OCI-LY1 (cell line): ENCODE measurements at regions not wholly inside any gene's neighbourhood (a gene's known extent, or its start where the extent isn't known, plus 50 kb on each side); places are given as distances from the start of the nearest gene placed in this dataset.

Experiments
- H2AFZ ChIP-seq: fragments of 200-600 bp; sonication (generic), shearing (Covaris generic); 2 replicates; pipeline ENCODE4 v1.6.0; 2014; ENCODE audit warnings: antibody characterized with exemption, mild to moderate bottlenecking, low read length
- H3F3A ChIP-seq: fragments of 200-600 bp; sonication (generic), shearing (Covaris generic); 2 replicates; pipeline ENCODE4 v1.6.0; 2014; ENCODE audit warnings: mild to moderate bottlenecking, antibody characterized with exemption, low read length, moderate library complexity; ENCODE audit not compliant: insufficient read depth
- H3K27ac ChIP-seq: fragments of 200-600 bp; sonication (generic); 2 replicates; pipeline ENCODE4 v1.5.1; 2014; ENCODE audit warnings: low read length, mixed run types, mild to moderate bottlenecking, low read depth; ENCODE audit not compliant: poor library complexity, severe bottlenecking
- H3K27me3 ChIP-seq: fragments of 200-600 bp; sonication (generic); 2 replicates; pipeline ENCODE4 v1.6.0; 2014; ENCODE audit warnings: antibody characterized with exemption, mild to moderate bottlenecking, low read length, moderate library complexity; ENCODE audit not compliant: insufficient read depth
- H3K36me3 ChIP-seq: fragments of 200-600 bp; sonication (generic); 2 replicates; pipeline ENCODE4 v1.6.1; 2014; ENCODE audit warnings: mild to moderate bottlenecking, antibody characterized with exemption, low read length, moderate library complexity, mixed read lengths; ENCODE audit not compliant: insufficient read depth
- H3K4me1 ChIP-seq: fragments of 200-600 bp; sonication (generic); 2 replicates; pipeline ENCODE4 v1.5.1; 2014; ENCODE audit warnings: mild to moderate bottlenecking, low read length, moderate library complexity; ENCODE audit not compliant: insufficient read depth, severe bottlenecking
- H3K4me2 ChIP-seq: fragments of 200-600 bp; sonication (generic), shearing (Covaris generic); 2 replicates; pipeline ENCODE4 v1.6.1; 2014; ENCODE audit warnings: low read length
- H3K4me3 ChIP-seq: fragments of 200-600 bp; sonication (generic); 2 replicates; pipeline ENCODE4 v1.5.1; 2014; ENCODE audit warnings: low read length, low read depth, mild to moderate bottlenecking, mixed read lengths; ENCODE audit not compliant: poor library complexity, severe bottlenecking
- H3K79me2 ChIP-seq: fragments of 200-600 bp; shearing (Covaris generic); 2 replicates; pipeline ENCODE4 v1.6.1; 2016; ENCODE audit warnings: mixed run types, low read length, mixed read lengths; ENCODE audit not compliant: insufficient read depth
- H3K9ac ChIP-seq: fragments of 200-600 bp; sonication (generic), shearing (Covaris generic); 2 replicates; pipeline ENCODE4 v1.6.1; 2014; ENCODE audit warnings: mild to moderate bottlenecking, low read length, mixed read lengths
- H3K9me2 ChIP-seq: fragments of 200-600 bp; sonication (generic), shearing (Covaris generic); 2 replicates; pipeline ENCODE4 v1.6.1; 2014; ENCODE audit warnings: low read depth, mild to moderate bottlenecking, low read length, mixed read lengths
- H3K9me3 ChIP-seq: fragments of 200-600 bp; shearing (Covaris generic); 2 replicates; pipeline ENCODE4 v1.6.1; 2014; ENCODE audit warnings: low read length, mixed read lengths
- H4K20me1 ChIP-seq: fragments of 200-600 bp; sonication (generic), shearing (Covaris generic); 2 replicates; pipeline ENCODE4 v1.6.0; 2016; ENCODE audit warnings: mild to moderate bottlenecking, low read length; ENCODE audit not compliant: insufficient read depth
- EZH2 ChIP-seq: fragments of 200-600 bp; sonication (generic), shearing (Covaris generic); IDR thresholded peaks from 2 replicates; pipeline ENCODE4 v1.8.0; 2017; ENCODE audit warnings: borderline replicate concordance, mixed run types, mild to moderate bottlenecking, antibody characterized with exemption, low read length, moderate library complexity, mixed read lengths
- TF ChIP-seq, protein P1 (sequence below): fragments of 200-600 bp; sonication (generic), shearing (Covaris generic); IDR thresholded peaks from 2 replicates; pipeline ENCODE4 v1.5.1; 2017; ENCODE audit warnings: mild to moderate bottlenecking, antibody characterized with exemption, low read length, moderate library complexity, mixed read lengths

DNA sequence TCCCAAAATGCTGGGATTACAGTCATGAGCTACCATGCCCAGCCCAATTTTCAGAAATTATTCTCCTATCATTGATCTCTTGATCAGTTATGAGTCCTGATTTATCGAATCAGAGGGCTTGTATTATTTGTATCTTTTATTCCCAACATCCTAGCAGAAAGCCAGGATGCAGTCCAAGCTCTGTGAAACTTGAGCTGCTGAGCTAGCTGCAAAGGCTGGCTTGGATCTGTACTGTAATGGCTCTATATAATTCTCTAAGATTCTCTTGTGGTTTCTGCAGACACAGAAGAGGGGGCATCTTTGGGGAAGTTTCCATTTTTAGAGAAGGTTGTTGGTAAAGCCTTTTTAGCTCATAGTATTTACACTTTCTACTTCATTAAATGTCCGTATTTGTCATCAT lies 227.1 kb downstream of the MAP2K4 start:
- Histone ChIP-seq H3K4me1 (no peaks in the 10 kb centered on the region), H4K20me1 (no peaks in the 10 kb centered on the region), H3K9me2 (no peaks in the 10 kb centered on the region), H3K4me3 (no peak overlapping the region), H3F3A (no peaks in the 10 kb centered on the region), H3K27me3 (no peaks in the 10 kb centered on the region), H3K4me2 (no peak overlapping the region), H3K79me2 (no peaks in the 10 kb centered on the region), H3K27ac (no peak overlapping the region), H2AFZ (no peak overlapping the region), H3K9me3 (no peaks in the 10 kb centered on the region), H3K9ac (no peak overlapping the region), H3K36me3 (no peaks in the 10 kb centered on the region)
- TF ChIP-seq, protein P1, sequence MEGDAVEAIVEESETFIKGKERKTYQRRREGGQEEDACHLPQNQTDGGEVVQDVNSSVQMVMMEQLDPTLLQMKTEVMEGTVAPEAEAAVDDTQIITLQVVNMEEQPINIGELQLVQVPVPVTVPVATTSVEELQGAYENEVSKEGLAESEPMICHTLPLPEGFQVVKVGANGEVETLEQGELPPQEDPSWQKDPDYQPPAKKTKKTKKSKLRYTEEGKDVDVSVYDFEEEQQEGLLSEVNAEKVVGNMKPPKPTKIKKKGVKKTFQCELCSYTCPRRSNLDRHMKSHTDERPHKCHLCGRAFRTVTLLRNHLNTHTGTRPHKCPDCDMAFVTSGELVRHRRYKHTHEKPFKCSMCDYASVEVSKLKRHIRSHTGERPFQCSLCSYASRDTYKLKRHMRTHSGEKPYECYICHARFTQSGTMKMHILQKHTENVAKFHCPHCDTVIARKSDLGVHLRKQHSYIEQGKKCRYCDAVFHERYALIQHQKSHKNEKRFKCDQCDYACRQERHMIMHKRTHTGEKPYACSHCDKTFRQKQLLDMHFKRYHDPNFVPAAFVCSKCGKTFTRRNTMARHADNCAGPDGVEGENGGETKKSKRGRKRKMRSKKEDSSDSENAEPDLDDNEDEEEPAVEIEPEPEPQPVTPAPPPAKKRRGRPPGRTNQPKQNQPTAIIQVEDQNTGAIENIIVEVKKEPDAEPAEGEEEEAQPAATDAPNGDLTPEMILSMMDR, result no peak
- TF ChIP-seq EZH2, result no peak

DNA sequence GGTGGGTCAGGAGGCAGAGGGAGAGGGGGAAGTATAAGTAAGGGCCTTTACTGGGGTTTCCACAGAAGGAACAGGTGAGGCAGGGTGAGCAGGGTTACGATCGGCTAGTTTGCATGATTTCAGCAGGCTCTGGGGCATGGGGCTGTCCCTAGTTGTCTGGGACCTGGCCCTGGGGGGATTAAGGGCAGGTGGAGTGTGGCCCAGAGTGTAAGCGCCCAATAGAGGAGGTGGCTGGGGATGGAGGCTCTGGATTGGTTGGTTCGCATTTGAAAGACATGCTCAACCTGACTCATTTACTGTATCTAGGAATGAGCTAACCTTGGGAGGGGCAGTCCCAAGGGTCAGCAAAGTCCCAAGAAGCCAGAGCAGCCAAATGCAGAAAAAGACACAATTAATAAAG lies 230.3 kb downstream of the MAP2K4 start:
- H2AFZ ChIP-seq, result no peak overlapping the region

DNA sequence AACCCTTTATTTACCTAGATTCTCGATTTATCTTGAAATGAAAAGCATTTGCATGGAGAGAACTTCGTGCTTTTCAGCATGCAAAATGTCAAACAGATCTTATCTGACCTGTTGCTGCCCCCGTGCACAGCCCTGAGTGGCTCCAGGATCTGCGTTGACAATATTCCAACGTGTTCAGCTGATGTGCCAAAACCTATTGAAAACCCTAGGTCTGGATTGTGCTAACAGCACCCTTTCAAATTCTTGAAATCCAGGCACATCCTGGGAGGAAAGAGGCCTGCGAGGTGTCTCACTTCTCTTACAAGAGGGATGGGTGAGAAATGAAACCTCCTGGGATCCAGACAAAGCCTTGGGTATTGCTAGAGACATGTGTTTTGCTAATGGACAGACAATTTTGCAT lies 231.8 kb downstream of the MAP2K4 start:
- no peak overlapping the region for H3K27ac ChIP-seq
- no peaks in the 10 kb centered on the region for H4K20me1 ChIP-seq
- H3K9ac ChIP-seq, result no peak overlapping the region
- TF ChIP-seq EZH2, result no peak
- TF ChIP-seq, protein P1, result no peak
- H3K36me3 ChIP-seq, result no peaks in the 10 kb centered on the region
- H3K9me2 ChIP-seq, result no peaks in the 10 kb centered on the region
- H3K27me3 ChIP-seq, result no peaks in the 10 kb centered on the region
- H3K4me3 ChIP-seq, result no peak overlapping the region
- no peaks in the 10 kb centered on the region for H3K79me2 ChIP-seq
- H3F3A ChIP-seq, result no peaks in the 10 kb centered on the region
- no peak overlapping the region for H3K4me2 ChIP-seq
- H3K4me1 ChIP-seq, result no peaks in the 10 kb centered on the region
- H2AFZ ChIP-seq, result no peak overlapping the region
- no peaks in the 10 kb centered on the region for H3K9me3 ChIP-seq

More for the DNA sequence above, 230.3 kb downstream of the MAP2K4 start:
- H3K4me1 ChIP-seq, result no peaks in the 10 kb centered on the region
- no peaks in the 10 kb centered on the region for H3K9me2 ChIP-seq
- H3K79me2 ChIP-seq, result no peaks in the 10 kb centered on the region
- H3K27ac ChIP-seq, result no peak overlapping the region
- H3F3A ChIP-seq, result no peaks in the 10 kb centered on the region
- TF ChIP-seq, protein P1, result no peak
- TF ChIP-seq EZH2, result no peak
- no peak overlapping the region for H3K9ac ChIP-seq
- no peaks in the 10 kb centered on the region for H3K36me3 ChIP-seq
- H4K20me1 ChIP-seq, result no peaks in the 10 kb centered on the region
- no peaks in the 10 kb centered on the region for H3K27me3 ChIP-seq
- no peaks in the 10 kb centered on the region for H3K9me3 ChIP-seq
- no peak overlapping the region for H3K4me2 ChIP-seq
- H3K4me3 ChIP-seq, result no peak overlapping the region
